Body of pancreas (tissue), 4 donors: ENCODE measurements at regions not wholly inside any gene's neighbourhood (a gene's known extent, or its start where the extent isn't known, plus 50 kb on each side); places are given as distances from the start of the nearest gene placed in this dataset.

Experiments used
- POLR2A ChIP-seq, 3 donors: fragments of 450-650 bp; IDR thresholded peaks; one replicate each; pipeline ENCODE4 v1.6.1; 2016; ENCODE audit warnings: antibody characterized with exemption in 3 of 3, mild to moderate bottlenecking in 2 of 3
- TF ChIP-seq, protein P1 (sequence below), 7 experiments: fragments of 450-650 bp in 4 of 7; fragments of 200-600 bp in 3 of 7; sonication (generic) in 3 of 7; IDR thresholded peaks; one replicate each; pipeline ENCODE4 v1.5.1; 2016 to 2019; ENCODE audit warnings: antibody characterized with exemption in 7 of 7

DNA sequence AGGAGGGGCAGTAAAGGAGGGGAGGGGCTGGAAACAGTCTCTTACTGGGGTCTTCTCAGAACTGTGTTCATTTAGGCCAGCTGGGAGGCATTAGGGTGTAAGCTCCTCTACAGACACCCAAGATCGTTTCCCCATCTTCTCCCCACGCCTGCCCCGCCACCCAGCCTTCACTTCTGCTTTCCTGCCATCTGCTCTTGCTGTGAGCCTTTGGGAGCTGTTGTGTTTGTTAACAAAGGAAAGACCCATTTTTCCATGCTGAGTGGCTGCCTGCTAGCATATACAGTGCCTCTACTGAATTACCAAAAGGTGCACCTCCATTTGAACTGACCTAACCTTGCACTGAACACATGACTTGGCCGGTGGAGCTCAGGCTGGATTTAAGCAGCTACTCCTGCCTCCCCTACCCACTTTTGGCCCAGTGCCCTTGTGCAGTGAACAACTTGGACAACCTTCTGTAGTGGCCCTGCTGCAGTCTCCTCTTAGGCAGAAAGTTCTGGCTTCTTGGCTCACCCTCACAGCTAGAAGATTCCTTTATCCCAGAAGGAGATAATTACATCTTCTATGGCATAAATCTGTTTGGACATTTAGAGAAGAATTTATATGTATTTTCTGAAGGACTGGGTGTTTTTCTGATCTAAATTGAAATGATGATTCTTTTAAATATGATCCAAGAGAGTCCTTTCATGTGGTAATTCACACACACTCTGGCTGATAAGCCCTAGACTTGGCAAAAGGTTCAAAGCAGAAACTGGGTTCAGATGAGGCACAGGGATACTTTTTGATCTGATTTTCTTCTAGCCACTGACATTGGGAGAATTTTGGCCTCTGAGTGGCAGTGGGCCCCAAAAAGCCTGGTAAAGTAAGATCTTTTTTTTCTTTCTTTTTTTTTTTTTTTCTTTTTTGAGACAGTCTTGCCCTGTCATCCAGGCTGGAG, 81.9 kb upstream of the HNF1B start:
- TF ChIP-seq, protein P1, sequence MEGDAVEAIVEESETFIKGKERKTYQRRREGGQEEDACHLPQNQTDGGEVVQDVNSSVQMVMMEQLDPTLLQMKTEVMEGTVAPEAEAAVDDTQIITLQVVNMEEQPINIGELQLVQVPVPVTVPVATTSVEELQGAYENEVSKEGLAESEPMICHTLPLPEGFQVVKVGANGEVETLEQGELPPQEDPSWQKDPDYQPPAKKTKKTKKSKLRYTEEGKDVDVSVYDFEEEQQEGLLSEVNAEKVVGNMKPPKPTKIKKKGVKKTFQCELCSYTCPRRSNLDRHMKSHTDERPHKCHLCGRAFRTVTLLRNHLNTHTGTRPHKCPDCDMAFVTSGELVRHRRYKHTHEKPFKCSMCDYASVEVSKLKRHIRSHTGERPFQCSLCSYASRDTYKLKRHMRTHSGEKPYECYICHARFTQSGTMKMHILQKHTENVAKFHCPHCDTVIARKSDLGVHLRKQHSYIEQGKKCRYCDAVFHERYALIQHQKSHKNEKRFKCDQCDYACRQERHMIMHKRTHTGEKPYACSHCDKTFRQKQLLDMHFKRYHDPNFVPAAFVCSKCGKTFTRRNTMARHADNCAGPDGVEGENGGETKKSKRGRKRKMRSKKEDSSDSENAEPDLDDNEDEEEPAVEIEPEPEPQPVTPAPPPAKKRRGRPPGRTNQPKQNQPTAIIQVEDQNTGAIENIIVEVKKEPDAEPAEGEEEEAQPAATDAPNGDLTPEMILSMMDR (IDR thresholded peaks at IDR 0.05): no peak
- TF ChIP-seq POLR2A (IDR thresholded peaks at IDR 0.05): no peak
